Breast epithelium (tissue), 3 donors: ENCODE measurements at regions not wholly inside any gene's neighbourhood (a gene's known extent, or its start where the extent isn't known, plus 50 kb on each side); places are given as distances from the start of the nearest gene placed in this dataset.

Source experiments
- CTCF ChIP-seq, 3 donors: fragments of 450-650 bp; IDR thresholded peaks; one replicate each; pipeline ENCODE4 v1.5.1; 2016 to 2017; ENCODE audit warnings: antibody characterized with exemption in 3 of 3, mild to moderate bottlenecking in 3 of 3, moderate library complexity in 3 of 3
- POLR2A ChIP-seq: fragments of 450-650 bp; IDR thresholded peaks from one replicate; pipeline ENCODE4 v1.6.1; 2016; ENCODE audit warnings: antibody characterized with exemption, mild to moderate bottlenecking, moderate library complexity
- POLR2AphosphoS5 ChIP-seq, 3 donors: sonication (generic); formaldehyde crosslinking; IDR thresholded peaks; one replicate each; pipeline ENCODE4 v1.6.1; 2017; ENCODE audit warnings: antibody characterized with exemption in 3 of 3

GRCh38 chr5:125199968-125200865 is 453.8 kb upstream of the ZNF608 start:
- no peak for TF ChIP-seq CTCF (IDR thresholded peaks at IDR 0.05)
- no peak for TF ChIP-seq POLR2AphosphoS5 (IDR thresholded peaks at IDR 0.05)
- TF ChIP-seq POLR2A, result no peak
